Right lobe of liver (tissue), 6 donors: ENCODE measurements at regions not wholly inside any gene's neighbourhood (a gene's known extent, or its start where the extent isn't known, plus 50 kb on each side); places are given as distances from the start of the nearest gene placed in this dataset.

Experiments used
- ATAC-seq, 4 donors: fragments of 200-7000 bp; cut with Tn5 transposase; one replicate each; pipeline ENCODE4 v1.9.1; 2020; ENCODE audit warnings: mild to moderate bottlenecking in 4 of 4, moderate library complexity in 4 of 4
- DNase-seq, 3 donors: peaks; one replicate each; pipeline ENCODE4 v3.0.0-alpha.2; 2020
- H3K27ac ChIP-seq, 3 donors: fragments of 200-600 bp; one replicate each; pipeline ENCODE4 v1.8.0; 2022
- H3K27me3 ChIP-seq, 2 donors: fragments of 200-600 bp; one replicate each; pipeline ENCODE4 v1.8.0; 2022
- H3K36me3 ChIP-seq, 4 donors: fragments of 200-600 bp; sonication (generic) in 1 of 4; one replicate each; pipeline versions ENCODE4 v1.5.1 to v1.8.0; 2017 to 2022; ENCODE audit warnings: control low read depth in 1 of 4
- H3K4me1 ChIP-seq, 4 donors: fragments of 200-600 bp; sonication (generic) in 1 of 4; one replicate each; pipeline versions ENCODE4 v1.5.1 to v1.8.0; 2017 to 2022; ENCODE audit warnings: control low read depth in 1 of 4
- H3K4me3 ChIP-seq, 3 donors: fragments of 200-600 bp; one replicate each; pipeline ENCODE4 v1.8.0; 2022
- H3K9me3 ChIP-seq, 4 donors: fragments of 200-600 bp; sonication (generic) in 1 of 4; one replicate each; pipeline versions ENCODE4 v1.5.1 to v1.8.0; 2017 to 2022; ENCODE audit warnings: control low read depth in 1 of 4
- CTCF ChIP-seq, 4 donors: fragments of 200-600 bp in 3 of 4; fragments of 450-650 bp in 1 of 4; IDR thresholded peaks; one replicate each; pipeline versions ENCODE4 v1.5.1 to v1.8.0; 2016 to 2022; ENCODE audit warnings: antibody characterized with exemption in 4 of 4, mild to moderate bottlenecking in 2 of 4
- POLR2A ChIP-seq: fragments of 450-650 bp; IDR thresholded peaks from one replicate; pipeline ENCODE4 v1.6.1; 2017; ENCODE audit warnings: antibody characterized with exemption, mild to moderate bottlenecking
- WGBS: methylation state at CpG from one replicate; pipeline ENCODE4 v1.1.6; 2018; ENCODE audit warnings: low coverage, low lambda C conversion rate; ENCODE audit not compliant: insufficient coverage; ENCODE audit errors: missing lambda C conversion rate; 5-methylcytosine and 5-hydroxymethylcytosine counted together
- intact Hi-C, 2 donors: fragments of 100-400 bp; cut with DNase I; formaldehyde crosslinking; loops; one replicate each; pipeline versions ENCODE4 v1.11.2 to v1.14.1; 2022
- donor health status: DM: no; HTN: yes; CAD: no.
- donor health status: DM: no; HTN: no; CAD: no.
- donor health status: DM: no; HTN: no; CAD: no.
- donor health status: DM: no; HTN: yes; CAD: no.
- donor health status: DM: no; HTN: yes; CAD: no.

GRCh38 chr11:37830529-37830928, 1232.5 kb upstream of the RAG2 start:
- Histone ChIP-seq H3K4me3 (no peak overlapping the region), H3K9me3 (no peaks in the 10 kb centered on the region), H3K36me3 (no peaks in the 10 kb centered on the region), H3K27me3 (no peaks in the 10 kb centered on the region), H3K4me1 (no peaks in the 10 kb centered on the region), H3K27ac (no peak overlapping the region)
- intact Hi-C loops, result no loop called here
- no peak for TF ChIP-seq CTCF (IDR thresholded peaks at IDR 0.05)
- DNase-seq (no peak), ATAC-seq (no peak)
- 70% methylated on average over 4 of the region's 4 CpGs for WGBS

- no peaks in the 10 kb centered on the region for H3K9me3 ChIP-seq
- DNase-seq (no peak), ATAC-seq (no peak)
- H3K36me3 ChIP-seq, result no peaks in the 10 kb centered on the region
- no peak overlapping the region for H3K4me3 ChIP-seq
- no peaks in the 10 kb centered on the region for H3K4me1 ChIP-seq
- H3K27ac ChIP-seq, result no peak overlapping the region
- no peaks in the 10 kb centered on the region for H3K27me3 ChIP-seq
- TF ChIP-seq POLR2A (no peak), CTCF (IDR thresholded peaks at IDR 0.05) (no peak)
- WGBS, result 40% methylated on average over 4 of the region's 11 CpGs
- intact Hi-C loops, result no loop called here
These were observed 1219.8 kb upstream of the RAG2 start for GRCh38 chr11:37817727-37818270.

- intact Hi-C loops, result no loop called here
- Histone ChIP-seq H3K4me3 (no peak overlapping the region), H3K4me1 (no peaks in the 10 kb centered on the region), H3K36me3 (no peaks in the 10 kb centered on the region), H3K9me3 (no peaks in the 10 kb centered on the region), H3K27me3 (no peaks in the 10 kb centered on the region), H3K27ac (no peak overlapping the region)
- DNase-seq (peak in 2 of 3 donors; percentile 13 to 41), ATAC-seq (no peak)
- TF ChIP-seq CTCF (IDR thresholded peaks at IDR 0.05) (no peak), POLR2A (no peak)
- 60% methylated on average over 1 of the region's 16 CpGs for WGBS
These were observed 1214.3 kb upstream of the RAG2 start for GRCh38 chr11:37812281-37812880.

GRCh38 chr11:37811349-37811748, 1213.3 kb upstream of the RAG2 start:
- H3K36me3 ChIP-seq, result no peaks in the 10 kb centered on the region
- no peaks in the 10 kb centered on the region for H3K27me3 ChIP-seq
- no peaks in the 10 kb centered on the region for H3K9me3 ChIP-seq
- no peak overlapping the region for H3K27ac ChIP-seq
- ATAC-seq (peak in 1 of 4 donors; percentile 10), DNase-seq (no peak)
- no peak for TF ChIP-seq POLR2A
- TF ChIP-seq CTCF (IDR thresholded peaks at IDR 0.05), result no peak
- intact Hi-C loops, result no loop called here
- no peaks in the 10 kb centered on the region for H3K4me1 ChIP-seq
- H3K4me3 ChIP-seq, result no peak overlapping the region
- 63% methylated on average over 2 of the region's 7 CpGs for WGBS
